Osteoblast (primary cell): ENCODE measurements at regions not wholly inside any gene's neighbourhood (a gene's known extent, or its start where the extent isn't known, plus 50 kb on each side); places are given as distances from the start of the nearest gene placed in this dataset.

Source experiments
- DNase-seq: peaks from one replicate; pipeline ENCODE4 v3.0.0; 2011; ENCODE audit warnings: low spot score, mixed read lengths; ENCODE audit not compliant: insufficient read length; ENCODE audit errors: missing footprints
- H2AFZ ChIP-seq: 2 replicates; pipeline ENCODE4 v1.6.0; 2011; ENCODE audit warnings: mild to moderate bottlenecking, low read length
- H3K27ac ChIP-seq: 2 replicates; pipeline ENCODE4 v1.5.1; 2011; ENCODE audit warnings: mild to moderate bottlenecking, low read depth, low read length, moderate library complexity
- H3K27me3 ChIP-seq: 2 replicates; pipeline ENCODE4 v1.6.0; 2012; ENCODE audit warnings: mild to moderate bottlenecking, control low read depth, inconsistent platforms, low read length, moderate library complexity; ENCODE audit not compliant: insufficient read depth
- H3K36me3 ChIP-seq: 2 replicates; pipeline ENCODE4 v1.5.1; 2011; ENCODE audit warnings: mild to moderate bottlenecking, low read length, control low read depth, moderate library complexity; ENCODE audit not compliant: insufficient read depth
- H3K4me1 ChIP-seq: 2 replicates; pipeline ENCODE4 v1.5.1; 2011; ENCODE audit warnings: mild to moderate bottlenecking, low read length, control low read depth, moderate library complexity; ENCODE audit not compliant: insufficient read depth
- H3K4me2 ChIP-seq: 2 replicates; pipeline ENCODE4 v1.6.0; 2011; ENCODE audit warnings: mild to moderate bottlenecking, low read length; ENCODE audit not compliant: insufficient read depth
- H3K4me3 ChIP-seq: fragments of 200-600 bp; sonication (generic); 3 replicates; pipeline ENCODE4 v1.5.1; 2012; ENCODE audit warnings: mild to moderate bottlenecking, low read length, inconsistent platforms; ENCODE audit not compliant: insufficient read depth
- H3K79me2 ChIP-seq: 2 replicates; pipeline ENCODE4 v1.6.0; 2012; ENCODE audit warnings: mild to moderate bottlenecking, low read length, control low read depth, inconsistent platforms; ENCODE audit not compliant: insufficient read depth
- H3K9me3 ChIP-seq: 2 replicates; pipeline ENCODE4 v1.5.1; 2011; ENCODE audit warnings: low read depth, low read length, control low read depth
- H4K20me1 ChIP-seq: 2 replicates; pipeline ENCODE4 v1.6.0; 2012; ENCODE audit warnings: mild to moderate bottlenecking, low read length, control low read depth; ENCODE audit not compliant: insufficient read depth
- TF ChIP-seq, protein P1 (sequence below): IDR thresholded peaks from 2 replicates; pipeline ENCODE4 v1.5.1; 2011; ENCODE audit warnings: mild to moderate bottlenecking, low read depth, low read length, moderate library complexity; ENCODE audit errors: extremely low read depth

- Histone ChIP-seq H3K27ac (no peak overlapping the region), H3K4me2 (no peak overlapping the region), H3K79me2 (no peaks in the 10 kb centered on the region), H3K36me3 (no peaks in the 10 kb centered on the region), H3K4me1 (no peaks in the 10 kb centered on the region), H3K27me3 (no peaks in the 10 kb centered on the region), H3K4me3 (no peak overlapping the region), H3K9me3 (peaks cover 3% of the 10 kb centered on the region), H4K20me1 (no peaks in the 10 kb centered on the region), H2AFZ (no peak overlapping the region)
- TF ChIP-seq, protein P1, sequence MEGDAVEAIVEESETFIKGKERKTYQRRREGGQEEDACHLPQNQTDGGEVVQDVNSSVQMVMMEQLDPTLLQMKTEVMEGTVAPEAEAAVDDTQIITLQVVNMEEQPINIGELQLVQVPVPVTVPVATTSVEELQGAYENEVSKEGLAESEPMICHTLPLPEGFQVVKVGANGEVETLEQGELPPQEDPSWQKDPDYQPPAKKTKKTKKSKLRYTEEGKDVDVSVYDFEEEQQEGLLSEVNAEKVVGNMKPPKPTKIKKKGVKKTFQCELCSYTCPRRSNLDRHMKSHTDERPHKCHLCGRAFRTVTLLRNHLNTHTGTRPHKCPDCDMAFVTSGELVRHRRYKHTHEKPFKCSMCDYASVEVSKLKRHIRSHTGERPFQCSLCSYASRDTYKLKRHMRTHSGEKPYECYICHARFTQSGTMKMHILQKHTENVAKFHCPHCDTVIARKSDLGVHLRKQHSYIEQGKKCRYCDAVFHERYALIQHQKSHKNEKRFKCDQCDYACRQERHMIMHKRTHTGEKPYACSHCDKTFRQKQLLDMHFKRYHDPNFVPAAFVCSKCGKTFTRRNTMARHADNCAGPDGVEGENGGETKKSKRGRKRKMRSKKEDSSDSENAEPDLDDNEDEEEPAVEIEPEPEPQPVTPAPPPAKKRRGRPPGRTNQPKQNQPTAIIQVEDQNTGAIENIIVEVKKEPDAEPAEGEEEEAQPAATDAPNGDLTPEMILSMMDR: no peak
- no peak for DNase-seq
Observed at GRCh38 chr10:128908499-128908898, 558.5 kb upstream of the MGMT start.

- Histone ChIP-seq H3K9me3 (peaks cover 3% of the 10 kb centered on the region), H3K4me3 (no peak overlapping the region), H3K4me1 (no peaks in the 10 kb centered on the region), H3K79me2 (no peaks in the 10 kb centered on the region), H3K27me3 (no peaks in the 10 kb centered on the region), H3K4me2 (no peak overlapping the region), H3K27ac (no peak overlapping the region), H2AFZ (no peak overlapping the region), H4K20me1 (no peaks in the 10 kb centered on the region), H3K36me3 (no peaks in the 10 kb centered on the region)
- TF ChIP-seq, protein P1: no peak
- DNase-seq: no peak
Observed at GRCh38 chr10:128912568-128913311, 554.3 kb upstream of the MGMT start.

DNA sequence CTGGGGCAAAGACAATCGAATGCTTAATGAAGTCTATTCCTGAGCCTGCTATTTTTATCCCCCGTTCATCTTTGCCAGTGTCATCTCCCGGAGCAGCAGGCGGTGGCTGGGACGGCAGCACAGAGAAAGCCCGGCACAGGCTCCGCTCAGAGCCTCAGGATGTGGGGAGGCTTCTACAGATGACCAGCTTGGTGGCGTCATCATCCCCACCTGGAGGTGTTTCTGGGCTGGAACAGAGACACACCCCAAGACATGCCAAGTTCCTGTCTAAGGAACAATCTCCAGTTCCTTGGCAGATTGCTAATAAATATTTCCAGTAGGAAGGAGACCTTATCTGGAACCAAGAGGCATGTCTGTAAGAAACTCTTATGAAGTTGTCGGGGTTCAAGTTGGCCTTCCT lies 552.4 kb upstream of the MGMT start:
- no peak for DNase-seq
- H3K27ac ChIP-seq: no peak overlapping the region
- TF ChIP-seq, protein P1: no peak
- no peaks in the 10 kb centered on the region for H3K4me1 ChIP-seq
- no peaks in the 10 kb centered on the region for H3K79me2 ChIP-seq
- no peaks in the 10 kb centered on the region for H3K36me3 ChIP-seq
- H3K27me3 ChIP-seq: no peaks in the 10 kb centered on the region
- peaks cover 3% of the 10 kb centered on the region for H3K9me3 ChIP-seq
- no peak overlapping the region for H3K4me2 ChIP-seq
- no peak overlapping the region for H3K4me3 ChIP-seq
- no peaks in the 10 kb centered on the region for H4K20me1 ChIP-seq
- no peak overlapping the region for H2AFZ ChIP-seq

DNA sequence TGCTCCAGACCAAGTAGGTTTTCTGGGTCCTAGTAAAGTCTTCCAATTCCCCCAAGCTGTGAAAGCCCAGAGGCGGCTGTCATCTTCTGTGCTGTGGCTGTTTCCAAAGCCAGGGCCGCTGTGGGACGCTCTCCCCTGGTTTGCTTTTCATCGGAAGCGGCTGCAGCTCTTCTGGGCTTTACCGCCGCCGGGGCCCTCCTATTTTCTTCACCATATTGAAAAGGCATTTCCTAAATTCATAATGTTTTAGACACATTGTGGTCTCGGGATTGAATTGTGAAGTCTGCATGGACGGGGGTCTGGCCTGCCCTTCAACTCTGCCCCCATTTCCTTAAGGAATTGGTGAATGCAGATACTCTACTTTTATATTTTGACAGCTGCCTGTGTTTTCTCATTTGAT lies 551.4 kb upstream of the MGMT start:
- H3K4me3 ChIP-seq: no peak overlapping the region

More for the DNA sequence above, 551.4 kb upstream of the MGMT start:
- no peaks in the 10 kb centered on the region for H3K36me3 ChIP-seq
- no peak overlapping the region for H3K4me2 ChIP-seq
- H2AFZ ChIP-seq: no peak overlapping the region
- TF ChIP-seq, protein P1: no peak
- H3K4me1 ChIP-seq: no peaks in the 10 kb centered on the region
- no peak overlapping the region for H3K27ac ChIP-seq
- no peaks in the 10 kb centered on the region for H3K79me2 ChIP-seq
- no peaks in the 10 kb centered on the region for H4K20me1 ChIP-seq
- DNase-seq: no peak
- H3K9me3 ChIP-seq: peaks cover 3% of the 10 kb centered on the region
- no peaks in the 10 kb centered on the region for H3K27me3 ChIP-seq
